Esophagus squamous epithelium (tissue), 4 donors: ENCODE measurements at regions not wholly inside any gene's neighbourhood (a gene's known extent, or its start where the extent isn't known, plus 50 kb on each side); places are given as distances from the start of the nearest gene placed in this dataset.

ENCODE experiments used
- CTCF ChIP-seq, 6 experiments: fragments of 450-650 bp in 4 of 6; fragments of 200-600 bp in 2 of 6; sonication (generic) in 2 of 6; IDR thresholded peaks; one replicate each; pipeline ENCODE4 v1.5.1; 2016 to 2019; ENCODE audit warnings: antibody characterized with exemption in 6 of 6, mild to moderate bottlenecking in 4 of 6, moderate library complexity in 4 of 6
- POLR2A ChIP-seq, 4 donors: fragments of 450-650 bp; IDR thresholded peaks; one replicate each; pipeline ENCODE4 v1.6.1; 2017; ENCODE audit warnings: antibody characterized with exemption in 4 of 4, mild to moderate bottlenecking in 4 of 4, moderate library complexity in 3 of 4

- TF ChIP-seq CTCF (IDR thresholded peaks at IDR 0.05) = no peak
- TF ChIP-seq POLR2A (IDR thresholded peaks at IDR 0.05) = no peak
These were observed 86.1 kb downstream of the TENT5C start for GRCh38 chr1:117691942-117692341.
